Lung (tissue), 11 donors: ENCODE measurements at regions not wholly inside any gene's neighbourhood (a gene's known extent, or its start where the extent isn't known, plus 50 kb on each side); places are given as distances from the start of the nearest gene placed in this dataset.

Experiments
- ATAC-seq: fragments of 200-7000 bp; cut with Tn5 transposase; one replicate; pipeline ENCODE4 v1.9.1; 2020; ENCODE audit warnings: moderate number of reproducible peaks; ENCODE audit not compliant: insufficient read depth, low FRiP score
- DNase-seq, 3 donors: peaks; one replicate each; pipeline ENCODE4 v3.0.0-alpha.2; 2013 to 2017
- H3K27ac ChIP-seq, 2 donors: one replicate each; pipeline ENCODE4 v1.5.1; 2013; ENCODE audit warnings: mild to moderate bottlenecking in 2 of 2, moderate library complexity in 2 of 2, control low read depth in 1 of 2, inconsistent platforms in 1 of 2, low read depth in 1 of 2, low read length in 1 of 2
- H3K27me3 ChIP-seq, 3 donors: one replicate each; pipeline ENCODE4 v1.5.1; 2013; ENCODE audit warnings: low read length in 2 of 3; ENCODE audit not compliant: control insufficient read depth in 3 of 3, insufficient read depth in 3 of 3
- H3K36me3 ChIP-seq, 4 donors: one replicate each; pipeline ENCODE4 v1.5.1; 2013; ENCODE audit warnings: low read length in 4 of 4, mild to moderate bottlenecking in 1 of 4, moderate library complexity in 1 of 4; ENCODE audit not compliant: control insufficient read depth in 4 of 4, insufficient read depth in 4 of 4
- H3K4me1 ChIP-seq, 5 donors: one replicate each; pipeline ENCODE4 v1.5.1; 2013; ENCODE audit warnings: low read length in 5 of 5, mild to moderate bottlenecking in 2 of 5, moderate library complexity in 1 of 5; ENCODE audit not compliant: control insufficient read depth in 5 of 5, insufficient read depth in 5 of 5
- H3K4me3 ChIP-seq: one replicate; pipeline ENCODE4 v1.5.1; 2013; ENCODE audit warnings: mild to moderate bottlenecking, control low read depth, moderate library complexity
- H3K9ac ChIP-seq, 2 donors: one replicate each; pipeline ENCODE4 v1.5.1; 2013; ENCODE audit warnings: low read length in 2 of 2, control low read depth in 1 of 2; ENCODE audit not compliant: insufficient read depth in 1 of 2
- H3K9me3 ChIP-seq, 4 donors: one replicate each; pipeline ENCODE4 v1.5.1; 2013; ENCODE audit warnings: low read length in 3 of 4, mild to moderate bottlenecking in 1 of 4, moderate library complexity in 1 of 4; ENCODE audit not compliant: control insufficient read depth in 4 of 4, insufficient read depth in 3 of 4
- CTCF ChIP-seq: IDR thresholded peaks from 2 replicates; pipeline ENCODE4 v1.5.1; 2012; ENCODE audit warnings: mild to moderate bottlenecking; ENCODE audit errors: control extremely low read depth, extremely low read depth
- WGBS, 2 donors: extraction: QIAGEN DNeasy Blood & Tissue Kit; methylation state at CpG; one replicate each; pipeline ENCODE4 v1.1.7; 2013; 5-methylcytosine and 5-hydroxymethylcytosine counted together
- donor health status: control.
- donor health status: control.
- donor health status: Bipolar disorder and iron deficiency.
- donor health status: healthy.
- donor health status: DM: yes; HTN: yes; CAD: no.

GRCh38 chr2:152826581-152827279 lies 108.3 kb downstream of the ARL6IP6 start:
- 77 to 78% methylated on average over 3 of the region's 3 CpGs for WGBS, 2 donors
- ATAC-seq = no peak
- DNase-seq = peak in 1 of 3 donors; percentile 2

GRCh38 chr2:152825834-152826233 lies 107.4 kb downstream of the ARL6IP6 start:
- H3K4me3 ChIP-seq = no peak overlapping the region
- ATAC-seq (no peak), DNase-seq (no peak)

More at GRCh38 chr2:152826581-152827279, 108.3 kb downstream of the ARL6IP6 start:
- no peaks in the 10 kb centered on the region for H3K27me3 ChIP-seq
- no peak overlapping the region for H3K27ac ChIP-seq
- TF ChIP-seq CTCF = no peak
- no peaks in the 10 kb centered on the region for H3K9me3 ChIP-seq
- no peak overlapping the region for H3K9ac ChIP-seq
- no peak overlapping the region for H3K4me3 ChIP-seq
- H3K4me1 ChIP-seq = no peaks in the 10 kb centered on the region
- H3K36me3 ChIP-seq = no peaks in the 10 kb centered on the region

GRCh38 chr2:152823905-152824304 lies 105.5 kb downstream of the ARL6IP6 start:
- WGBS, 2 donors = 71 to 83% methylated on average over 3 of the region's 3 CpGs
- H3K27me3 ChIP-seq = no peaks in the 10 kb centered on the region
- no peaks in the 10 kb centered on the region for H3K9me3 ChIP-seq
- peak in 1 of 3 donors; percentile 2 for DNase-seq
- no peak overlapping the region for H3K27ac ChIP-seq
- no peak overlapping the region for H3K9ac ChIP-seq
- no peak overlapping the region for H3K4me3 ChIP-seq
- no peak for ATAC-seq
- TF ChIP-seq CTCF = no peak
- no peaks in the 10 kb centered on the region for H3K36me3 ChIP-seq
- no peaks in the 10 kb centered on the region for H3K4me1 ChIP-seq

More at GRCh38 chr2:152825834-152826233, 107.4 kb downstream of the ARL6IP6 start:
- no peak for TF ChIP-seq CTCF
- Histone ChIP-seq H3K9me3 (no peaks in the 10 kb centered on the region), H3K9ac (no peak overlapping the region), H3K27me3 (no peaks in the 10 kb centered on the region), H3K27ac (no peak overlapping the region), H3K4me1 (no peaks in the 10 kb centered on the region), H3K36me3 (no peaks in the 10 kb centered on the region)
- 61 to 80% methylated on average over 3 of the region's 3 CpGs for WGBS, 2 donors

GRCh38 chr2:152822676-152823075 lies 104.3 kb downstream of the ARL6IP6 start:
- no peak for TF ChIP-seq CTCF
- H3K9me3 ChIP-seq = no peaks in the 10 kb centered on the region
- 39 to 44% methylated on average over 5 of the region's 5 CpGs for WGBS, 2 donors
- H3K36me3 ChIP-seq = no peaks in the 10 kb centered on the region
- DNase-seq = no peak
- no peak overlapping the region for H3K9ac ChIP-seq
- H3K27ac ChIP-seq = no peak overlapping the region
- H3K4me1 ChIP-seq = no peaks in the 10 kb centered on the region
- H3K4me3 ChIP-seq = no peak overlapping the region
- ATAC-seq = no peak
- H3K27me3 ChIP-seq = no peaks in the 10 kb centered on the region
